ENCODE measurements at regions not wholly inside any gene's neighbourhood (a gene's known extent, or its start where the extent isn't known, plus 50 kb on each side); places are given as distances from the start of the nearest gene placed in this dataset.

- no peak for TF ChIP-seq RAD21 (conservative IDR thresholded peaks at IDR 0.05 in 1 of 2, IDR thresholded peaks at IDR 0.05 in 1 of 2)
- TF ChIP-seq, protein P1, sequence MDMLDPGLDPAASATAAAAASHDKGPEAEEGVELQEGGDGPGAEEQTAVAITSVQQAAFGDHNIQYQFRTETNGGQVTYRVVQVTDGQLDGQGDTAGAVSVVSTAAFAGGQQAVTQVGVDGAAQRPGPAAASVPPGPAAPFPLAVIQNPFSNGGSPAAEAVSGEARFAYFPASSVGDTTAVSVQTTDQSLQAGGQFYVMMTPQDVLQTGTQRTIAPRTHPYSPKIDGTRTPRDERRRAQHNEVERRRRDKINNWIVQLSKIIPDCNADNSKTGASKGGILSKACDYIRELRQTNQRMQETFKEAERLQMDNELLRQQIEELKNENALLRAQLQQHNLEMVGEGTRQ (IDR thresholded peaks at IDR 0.05): no peak
These were observed 118.7 kb upstream of the PCED1B start for GRCh38 chr12:46960681-46961080.
